ENCODE measurements at regions not wholly inside any gene's neighbourhood (a gene's known extent, or its start where the extent isn't known, plus 50 kb on each side); places are given as distances from the start of the nearest gene placed in this dataset.

- DNase-seq: no peak
Measured at GRCh38 chrX:39971760-39972159, 126.0 kb downstream of the BCOR start.

GRCh38 chrX:39972340-39972739 is 125.4 kb downstream of the BCOR start:
- no peak for DNase-seq

- DNase-seq: no peak
Measured at GRCh38 chrX:39973810-39974209, 123.9 kb downstream of the BCOR start.

GRCh38 chrX:39974270-39974669 is 123.5 kb downstream of the BCOR start:
- no peak for DNase-seq

- no peak for DNase-seq
Measured at GRCh38 chrX:39975101-39975925, 122.4 kb downstream of the BCOR start.

GRCh38 chrX:39981946-39982345 is 115.8 kb downstream of the BCOR start:
- DNase-seq: no peak

GRCh38 chrX:39982948-39983347 is 114.8 kb downstream of the BCOR start:
- DNase-seq: no peak

- no peak for DNase-seq
Measured at GRCh38 chrX:39983715-39984114, 114.0 kb downstream of the BCOR start.

GRCh38 chrX:39984191-39984956 is 113.4 kb downstream of the BCOR start:
- no peak for DNase-seq

- no peak for DNase-seq
Measured at GRCh38 chrX:39985071-39985470, 112.7 kb downstream of the BCOR start.

GRCh38 chrX:39985551-39985950 is 112.2 kb downstream of the BCOR start:
- DNase-seq: no peak

- DNase-seq: no peak
Measured at GRCh38 chrX:39988496-39988895, 109.3 kb downstream of the BCOR start.

- DNase-seq: no peak
Measured at GRCh38 chrX:39990388-39990787, 107.4 kb downstream of the BCOR start.

GRCh38 chrX:39992300-39992699 is 105.5 kb downstream of the BCOR start:
- no peak for DNase-seq

GRCh38 chrX:39995457-39995856 is 102.3 kb downstream of the BCOR start:
- DNase-seq: no peak

GRCh38 chrX:39996536-39996935 is 101.2 kb downstream of the BCOR start:
- no peak for DNase-seq

GRCh38 chrX:39998636-39999406 is 98.9 kb downstream of the BCOR start:
- DNase-seq: no peak
